ENCODE measurements at regions not wholly inside any gene's neighbourhood (a gene's known extent, or its start where the extent isn't known, plus 50 kb on each side); places are given as distances from the start of the nearest gene placed in this dataset.

- Mint-ChIP-seq H3K36me3 (ENCODE audit: low read depth) (no peaks in the 10 kb centered on the region), H3K4me3 (no peak overlapping the region), H3K27me3 (ENCODE audit: low read depth) (no peaks in the 10 kb centered on the region), H3K9me3 (no peaks in the 10 kb centered on the region), H3K4me1 (no peaks in the 10 kb centered on the region), H3K27ac (ENCODE audit: unreplicated experiment) (no peak overlapping the region)
- DNase-seq (ENCODE audit: low read depth, low spot score), result no peak
- no peak for TF ChIP-seq CTCF (conservative IDR thresholded peaks at IDR 0.05)
Observed at GRCh38 chr13:90686442-90686841, 661.0 kb upstream of the MIR17HG start.

- Mint-ChIP-seq H3K27me3 (ENCODE audit: low read depth) (no peaks in the 10 kb centered on the region), H3K27ac (ENCODE audit: unreplicated experiment) (no peak overlapping the region), H3K4me3 (no peak overlapping the region), H3K9me3 (no peaks in the 10 kb centered on the region), H3K4me1 (no peaks in the 10 kb centered on the region), H3K36me3 (ENCODE audit: low read depth) (no peaks in the 10 kb centered on the region)
- no peak for DNase-seq (ENCODE audit: low read depth, low spot score)
- no peak for TF ChIP-seq CTCF (conservative IDR thresholded peaks at IDR 0.05)
Observed at GRCh38 chr13:90689111-90689510, 658.4 kb upstream of the MIR17HG start.

GRCh38 chr13:90690458-90691080 lies 656.9 kb upstream of the MIR17HG start:
- DNase-seq (ENCODE audit: low read depth, low spot score), result no peak
- no peak for TF ChIP-seq CTCF (conservative IDR thresholded peaks at IDR 0.05)
- H3K27me3 Mint-ChIP-seq (ENCODE audit: low read depth), result no peaks in the 10 kb centered on the region
- H3K9me3 Mint-ChIP-seq, result no peaks in the 10 kb centered on the region
- no peaks in the 10 kb centered on the region for H3K4me1 Mint-ChIP-seq
- no peak overlapping the region for H3K4me3 Mint-ChIP-seq
- no peaks in the 10 kb centered on the region for H3K36me3 Mint-ChIP-seq (ENCODE audit: low read depth)
- no peak overlapping the region for H3K27ac Mint-ChIP-seq (ENCODE audit: unreplicated experiment)

GRCh38 chr13:90696254-90696653 lies 651.2 kb upstream of the MIR17HG start:
- Mint-ChIP-seq H3K36me3 (ENCODE audit: low read depth) (no peaks in the 10 kb centered on the region), H3K9me3 (no peaks in the 10 kb centered on the region), H3K4me1 (no peaks in the 10 kb centered on the region), H3K4me3 (no peak overlapping the region), H3K27me3 (ENCODE audit: low read depth) (no peaks in the 10 kb centered on the region), H3K27ac (ENCODE audit: unreplicated experiment) (no peak overlapping the region)
- no peak for DNase-seq (ENCODE audit: low read depth, low spot score)
- TF ChIP-seq CTCF (conservative IDR thresholded peaks at IDR 0.05), result no peak

GRCh38 chr13:90696656-90697055 lies 650.8 kb upstream of the MIR17HG start:
- H3K4me1 Mint-ChIP-seq, result no peaks in the 10 kb centered on the region
- DNase-seq (ENCODE audit: low read depth, low spot score), result no peak
- no peaks in the 10 kb centered on the region for H3K9me3 Mint-ChIP-seq
- H3K36me3 Mint-ChIP-seq (ENCODE audit: low read depth), result no peaks in the 10 kb centered on the region
- no peak overlapping the region for H3K4me3 Mint-ChIP-seq
- H3K27me3 Mint-ChIP-seq (ENCODE audit: low read depth), result no peaks in the 10 kb centered on the region
- no peak overlapping the region for H3K27ac Mint-ChIP-seq (ENCODE audit: unreplicated experiment)
- no peak for TF ChIP-seq CTCF (conservative IDR thresholded peaks at IDR 0.05)
